TTC549 (cell line): ENCODE measurements at regions not wholly inside any gene's neighbourhood (a gene's known extent, or its start where the extent isn't known, plus 50 kb on each side); places are given as distances from the start of the nearest gene placed in this dataset.
"Not testable (repeated sequence)": the region's sequence is repeated elsewhere in the genome, so short reads cannot be mapped to it uniquely, and the experiment has no call there.

Experiments
- FAIRE-seq: peaks from 2 replicates; lab custom pipeline; 2012; peaks lifted over from hg19 to GRCh38; lab: Jason Lieb, UNC

GRCh38 chr20:52049001-52049731, 142.4 kb downstream of the ZFP64 start:
- FAIRE-seq: peak; percentile 42

GRCh38 chr20:52047811-52048764, 143.5 kb downstream of the ZFP64 start:
- FAIRE-seq: peak; percentile 89

- no peak for FAIRE-seq
Measured at GRCh38 chr20:52041966-52042365, 149.6 kb downstream of the ZFP64 start.

- FAIRE-seq: no peak
Measured at GRCh38 chr20:52039790-52040189, 151.8 kb downstream of the ZFP64 start.

- not testable (repeated sequence) for FAIRE-seq
Measured at GRCh38 chr20:52038632-52039031, 152.9 kb downstream of the ZFP64 start.

GRCh38 chr20:52037370-52037769, 154.2 kb downstream of the ZFP64 start:
- FAIRE-seq: no peak

- no peak for FAIRE-seq
Measured at GRCh38 chr20:52035977-52036376, 155.6 kb downstream of the ZFP64 start.

GRCh38 chr20:52035498-52035897, 156.1 kb downstream of the ZFP64 start:
- no peak for FAIRE-seq

- no peak for FAIRE-seq
Measured at GRCh38 chr20:52034581-52034980, 157.0 kb downstream of the ZFP64 start.

- FAIRE-seq: no peak
Measured at GRCh38 chr20:52033313-52033712, 158.3 kb downstream of the ZFP64 start.

- FAIRE-seq: not testable (repeated sequence)
Measured at GRCh38 chr20:52032304-52032683, 159.3 kb downstream of the ZFP64 start.

- peak; percentile 95 for FAIRE-seq
Measured at GRCh38 chr20:52031563-52032303, 159.8 kb downstream of the ZFP64 start.

- no peak for FAIRE-seq
Measured at GRCh38 chr20:52031206-52031562, 160.4 kb downstream of the ZFP64 start.

GRCh38 chr20:52029129-52029528, 162.4 kb downstream of the ZFP64 start:
- FAIRE-seq: not testable (repeated sequence)

GRCh38 chr20:52025938-52026337, 165.6 kb downstream of the ZFP64 start:
- FAIRE-seq: peak; percentile 86

- no peak for FAIRE-seq
Measured at GRCh38 chr20:52019313-52019712, 172.3 kb downstream of the ZFP64 start.

GRCh38 chr20:52017669-52018317, 173.8 kb downstream of the ZFP64 start:
- no peak for FAIRE-seq

- no peak for FAIRE-seq
Measured at GRCh38 chr20:52016022-52016421, 175.6 kb downstream of the ZFP64 start.

- FAIRE-seq: no peak
Measured at GRCh38 chr20:52015155-52015554, 176.4 kb downstream of the ZFP64 start.

- FAIRE-seq: no peak
Measured at GRCh38 chr20:52012079-52012478, 179.5 kb downstream of the ZFP64 start.

GRCh38 chr20:52011093-52011492, 180.5 kb downstream of the ZFP64 start:
- no peak for FAIRE-seq

- no peak for FAIRE-seq
Measured at GRCh38 chr20:52010541-52010940, 181.0 kb downstream of the ZFP64 start.
